Activated naive CD4-positive, alpha-beta T cell (primary cell): ENCODE measurements at regions not wholly inside any gene's neighbourhood (a gene's known extent, or its start where the extent isn't known, plus 50 kb on each side); places are given as distances from the start of the nearest gene placed in this dataset.
"Not testable (repeated sequence)": the region's sequence is repeated elsewhere in the genome, so short reads cannot be mapped to it uniquely, and the experiment has no call there.

Source experiments
- DNase-seq, 4 experiments: peaks; one replicate each; lab custom pipeline; 2025; lab: John Stamatoyannopoulos, UW

- DNase-seq, result no peak
Measured at GRCh38 chr3:137820366-137820765, 56.3 kb downstream of the SOX14 start.

- no peak for DNase-seq
Measured at GRCh38 chr3:137835096-137835495, 71.0 kb downstream of the SOX14 start.

DNA sequence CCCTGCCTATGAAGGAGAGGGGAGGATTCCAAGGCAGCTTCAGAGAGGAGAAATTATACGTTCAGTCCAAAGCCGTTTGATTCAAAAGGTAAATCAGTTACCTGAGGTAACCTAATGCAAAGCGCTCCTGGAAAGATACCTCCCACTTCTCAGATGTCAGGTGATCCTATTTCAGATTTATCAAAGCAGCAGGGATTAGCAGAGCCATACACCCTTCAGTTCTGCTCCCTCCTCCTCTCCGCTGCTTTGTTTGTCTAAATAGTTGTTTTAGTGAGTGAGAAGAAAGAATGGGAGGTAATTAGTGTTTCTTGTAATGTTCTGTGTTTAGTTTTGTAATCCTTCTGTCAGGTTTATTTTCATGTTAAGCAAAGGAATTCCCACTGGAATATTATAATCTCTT is 81.1 kb downstream of the SOX14 start:
- no peak for DNase-seq

DNA sequence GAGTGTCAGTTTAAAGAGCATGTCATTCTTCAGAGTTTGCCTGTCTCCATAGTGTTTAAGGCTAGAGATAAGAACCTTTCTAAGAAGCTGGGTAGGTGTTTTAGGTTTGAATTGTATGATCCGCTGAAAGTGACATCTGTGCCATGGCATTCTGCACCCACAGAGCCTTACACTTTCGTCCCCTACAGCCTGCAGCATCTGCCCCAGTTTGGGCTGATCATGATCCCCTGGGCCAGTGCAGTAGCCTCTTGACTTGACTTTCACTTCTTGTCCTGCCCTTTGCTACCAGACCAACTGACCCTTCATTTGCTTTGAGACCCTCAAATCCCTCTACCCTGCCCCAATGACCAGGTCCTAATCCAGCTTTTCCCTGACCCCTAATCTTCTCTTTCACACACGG is 81.6 kb downstream of the SOX14 start:
- no peak for DNase-seq

DNA sequence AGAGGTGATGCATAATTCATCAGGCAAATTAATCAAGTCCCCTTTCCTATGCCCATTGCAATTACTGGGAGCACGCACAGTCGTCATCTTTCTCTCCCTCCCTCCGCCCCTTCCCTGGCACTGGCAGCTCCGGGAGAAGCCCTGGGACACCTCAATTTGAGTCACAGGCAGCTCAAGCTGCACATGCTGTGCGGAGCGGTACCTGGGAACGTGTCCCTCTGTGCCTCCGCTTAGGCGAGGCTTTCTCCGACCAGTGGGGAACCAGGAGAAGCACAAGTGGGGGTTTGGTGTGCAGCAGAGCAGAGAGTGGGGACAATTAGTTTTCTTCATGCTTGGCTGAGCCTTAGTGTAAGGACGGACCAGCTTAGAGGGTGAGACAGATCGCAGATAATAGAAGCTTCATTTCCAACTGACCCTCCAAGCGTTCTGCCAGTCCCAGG is 88.3 kb downstream of the SOX14 start:
- no peak for DNase-seq

DNA sequence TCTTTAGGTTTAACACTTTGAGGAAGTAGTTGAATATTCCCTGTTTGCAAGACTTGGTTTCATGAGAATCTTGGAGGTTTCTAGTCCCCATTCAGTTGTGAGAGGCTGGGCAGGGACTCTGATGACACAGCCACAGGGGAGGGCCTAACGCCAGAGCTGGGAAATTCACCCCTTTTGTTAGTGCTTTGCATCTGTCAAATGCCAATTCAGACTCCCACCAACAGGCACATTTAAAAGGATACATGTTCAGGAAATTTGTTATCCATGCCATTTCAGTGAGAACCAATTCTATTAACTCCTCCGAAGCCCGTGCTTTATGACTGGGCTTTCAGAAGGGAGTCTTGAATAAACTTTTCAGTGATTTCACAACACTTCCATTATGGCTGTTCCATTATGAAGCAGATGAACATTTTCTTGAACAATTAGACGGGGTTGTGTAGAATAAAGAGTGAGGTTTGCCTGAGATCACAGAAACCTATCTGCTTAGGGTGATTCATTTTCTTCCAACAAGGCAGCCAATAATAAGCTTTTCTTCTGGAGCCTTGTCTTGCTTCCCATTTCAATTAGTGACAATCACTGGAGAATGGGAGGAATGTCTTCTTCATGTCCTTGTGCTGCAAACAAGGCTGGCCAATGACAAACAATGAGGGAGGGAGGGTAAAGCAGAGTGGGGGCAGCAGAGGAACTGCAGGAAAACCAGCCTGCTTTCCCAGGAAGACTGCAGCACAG is 90.6 kb downstream of the SOX14 start:
- DNase-seq, result no peak

- no peak for DNase-seq
Measured at GRCh38 chr3:137866001-137866400, 101.9 kb downstream of the SOX14 start.

DNA sequence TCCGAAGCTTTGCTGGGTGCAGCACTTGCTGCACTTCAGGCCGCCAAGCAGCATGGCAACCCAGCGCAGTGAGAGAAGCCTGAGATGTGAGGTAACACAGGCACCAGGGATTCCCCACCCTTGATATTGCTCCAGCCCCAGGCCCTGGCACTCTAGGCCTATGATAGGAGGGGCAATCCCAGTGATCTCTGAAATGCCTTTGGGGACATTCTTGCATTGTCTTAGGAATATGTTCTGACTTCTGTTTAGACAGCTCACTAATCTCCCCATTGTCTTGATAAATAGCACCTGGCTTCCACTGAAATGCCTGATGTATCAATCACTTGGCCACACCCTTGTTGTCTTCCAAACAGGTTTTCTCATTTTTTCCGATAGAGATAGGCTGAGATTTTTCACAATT is 102.8 kb downstream of the SOX14 start:
- no peak for DNase-seq

GRCh38 chr3:137867611-137868010 is 103.5 kb downstream of the SOX14 start:
- DNase-seq, result no peak

DNA sequence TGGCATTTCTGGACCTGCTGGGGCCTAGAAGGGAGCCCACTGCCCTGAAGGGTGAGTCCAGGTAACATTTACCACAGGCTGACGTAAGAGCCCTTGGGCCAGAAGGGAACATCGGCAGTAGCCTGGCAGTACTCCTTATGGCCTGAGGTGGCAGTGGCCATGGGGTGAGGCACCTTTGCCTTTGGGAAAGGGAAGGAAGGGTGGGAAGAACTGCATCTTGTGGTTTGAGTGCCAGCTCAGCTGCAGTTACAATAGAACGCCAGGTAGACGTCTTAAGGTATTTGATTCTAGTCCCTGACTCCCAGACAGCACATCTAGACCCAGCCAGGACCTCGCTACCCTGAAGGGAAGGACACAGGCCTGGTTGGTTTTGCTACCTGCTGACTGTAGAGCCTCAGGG is 104.9 kb downstream of the SOX14 start:
- DNase-seq, result no peak

DNA sequence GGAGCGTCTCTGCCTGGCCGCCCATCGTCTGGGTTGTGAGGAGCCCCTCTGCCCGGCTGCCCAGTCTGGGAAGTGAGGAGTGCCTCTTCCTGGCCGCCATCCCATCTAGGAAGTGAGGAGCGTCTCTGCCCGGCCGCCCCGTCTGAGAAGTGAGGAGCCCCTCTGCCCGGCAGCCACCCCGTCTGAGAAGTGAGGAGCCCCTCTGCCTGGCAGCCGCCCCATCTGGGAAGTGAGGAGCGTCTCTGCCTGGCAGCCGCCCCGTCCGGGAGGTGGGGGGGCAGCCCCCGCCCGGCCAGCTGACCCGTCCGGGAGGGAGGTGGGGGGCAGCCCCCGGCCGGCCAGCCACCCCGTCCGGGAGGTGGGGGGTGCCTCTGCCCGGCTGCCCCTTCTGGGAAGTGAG is 108.5 kb downstream of the SOX14 start:
- DNase-seq, result not testable (repeated sequence)

DNA sequence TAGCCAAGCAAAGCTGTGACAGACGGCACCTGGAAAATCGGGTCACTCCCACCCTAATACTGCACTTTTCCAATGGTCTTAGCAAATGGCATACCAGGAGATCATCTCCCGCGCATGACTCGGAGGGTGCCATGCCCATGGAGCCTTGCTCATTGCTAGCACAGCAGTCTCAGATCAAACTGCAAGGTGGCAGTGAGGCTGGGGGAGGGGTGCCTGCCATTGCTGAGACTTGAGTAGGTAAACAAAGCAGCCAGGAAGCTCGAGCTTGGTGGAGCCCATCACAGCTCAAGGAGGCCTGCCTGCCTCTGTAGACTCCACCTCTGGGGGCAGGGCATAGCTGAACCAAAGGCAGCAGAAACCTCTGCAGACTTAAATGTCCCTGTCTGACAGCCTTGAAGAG is 113.1 kb upstream of the CLDN18 start:
- DNase-seq, result not testable (repeated sequence)

GRCh38 chr3:137906985-137907649 is 102.8 kb upstream of the CLDN18 start:
- no peak for DNase-seq

DNA sequence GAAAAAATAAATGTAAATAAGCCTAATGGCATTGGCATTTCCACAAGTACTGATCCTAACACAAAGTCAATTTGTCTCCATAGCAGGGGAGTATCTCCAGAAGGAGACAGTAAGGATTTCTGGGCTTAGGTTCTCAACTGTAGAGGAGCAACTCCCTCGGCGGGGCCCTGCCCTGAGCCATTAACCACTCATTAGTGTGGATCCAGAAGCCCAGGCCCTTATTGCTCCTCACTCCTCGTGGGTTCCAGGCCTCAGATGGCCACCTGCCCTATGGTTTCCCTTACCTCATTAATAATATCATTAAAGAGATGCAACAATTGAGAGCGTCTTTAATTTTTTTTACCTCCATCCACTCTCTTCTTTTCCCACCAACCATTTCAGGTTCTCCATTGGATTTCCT is 85.3 kb upstream of the CLDN18 start:
- DNase-seq, result no peak

DNA sequence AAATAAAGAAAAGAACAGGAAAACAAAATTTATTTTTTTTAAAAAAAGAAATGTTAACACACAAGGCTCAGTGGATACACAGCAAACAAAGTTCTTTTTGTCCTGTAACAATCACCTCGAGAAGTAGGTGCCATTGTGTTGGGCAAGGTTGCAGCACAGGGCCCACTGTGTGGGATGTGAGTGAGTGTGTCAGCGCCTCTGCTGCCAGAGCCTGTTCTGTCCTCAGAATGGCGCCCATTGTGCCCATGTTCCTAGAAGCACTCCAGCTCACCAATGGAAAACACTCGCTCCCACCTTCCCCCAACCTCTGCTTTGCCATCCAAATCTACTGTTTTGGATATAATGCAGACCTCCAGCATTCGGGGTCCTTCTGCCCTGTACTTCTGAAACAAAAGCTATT is 84.9 kb upstream of the CLDN18 start:
- no peak for DNase-seq

DNA sequence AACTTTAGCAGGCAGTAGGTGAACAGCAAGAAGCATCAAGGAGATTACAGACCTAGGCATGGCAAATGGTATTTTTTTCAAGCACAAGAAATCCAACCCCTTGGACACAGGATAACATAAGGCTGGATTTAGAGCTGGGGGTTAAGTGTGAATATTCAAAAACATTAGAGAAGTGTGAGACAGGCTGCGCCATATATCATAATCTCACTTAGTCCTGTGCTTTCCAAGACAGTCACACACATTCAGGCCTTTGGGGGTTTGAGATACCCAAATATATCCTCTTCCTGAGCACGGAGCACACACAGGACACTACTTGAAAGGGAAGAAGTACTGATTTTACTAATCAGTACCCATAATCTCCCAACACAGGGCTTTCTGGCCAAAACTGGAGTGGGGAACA is 83.0 kb upstream of the CLDN18 start:
- no peak for DNase-seq

DNA sequence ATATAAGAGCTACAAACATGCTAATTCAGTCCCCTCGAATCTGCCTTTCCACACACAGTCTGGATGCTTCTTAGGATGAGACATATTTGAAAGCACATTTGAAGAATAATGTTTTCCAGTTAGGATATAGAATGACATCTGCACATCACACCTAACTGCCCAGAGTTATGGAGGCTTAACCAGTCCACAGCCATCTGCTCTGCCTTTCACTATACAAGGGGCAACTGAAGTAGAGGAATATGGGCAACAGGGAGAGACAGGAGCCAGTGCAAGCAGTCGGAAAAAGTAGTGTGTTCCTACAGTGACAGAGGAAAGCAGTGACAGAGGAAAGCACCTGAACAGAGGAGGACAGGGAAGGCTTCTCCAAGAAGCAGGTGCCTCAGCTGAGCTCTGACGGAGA is 79.0 kb upstream of the CLDN18 start:
- no peak for DNase-seq

DNA sequence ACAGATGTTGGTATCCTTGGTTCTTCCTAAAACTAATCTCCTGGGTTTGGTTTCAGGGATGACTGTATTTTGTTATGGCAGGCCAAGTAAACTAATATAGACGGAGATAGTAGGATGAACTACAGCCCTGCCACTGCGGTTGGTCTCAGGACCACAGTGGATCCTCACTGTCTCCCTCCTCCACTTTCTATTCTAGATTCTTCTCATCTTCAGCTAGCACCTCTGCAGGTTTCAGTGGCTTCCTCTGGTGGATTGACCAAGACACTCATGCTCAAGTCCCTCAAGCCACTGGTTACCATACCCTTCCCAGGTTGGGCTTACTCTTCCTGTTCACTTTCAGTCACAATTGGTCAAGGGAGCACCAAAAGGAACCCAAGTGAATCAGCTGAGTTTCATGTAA is 71.1 kb upstream of the CLDN18 start:
- no peak for DNase-seq

GRCh38 chr3:137944593-137944992 is 65.4 kb upstream of the CLDN18 start:
- no peak for DNase-seq

GRCh38 chr3:137946356-137946973 is 63.5 kb upstream of the CLDN18 start:
- DNase-seq, result peak in 3 of 4 experiments; percentile 1 to 19 (median 2)

- DNase-seq, result no peak
Measured at GRCh38 chr3:137947117-137947516, 62.8 kb upstream of the CLDN18 start.

GRCh38 chr3:137948400-137949072 is 61.4 kb upstream of the CLDN18 start:
- no peak for DNase-seq

DNA sequence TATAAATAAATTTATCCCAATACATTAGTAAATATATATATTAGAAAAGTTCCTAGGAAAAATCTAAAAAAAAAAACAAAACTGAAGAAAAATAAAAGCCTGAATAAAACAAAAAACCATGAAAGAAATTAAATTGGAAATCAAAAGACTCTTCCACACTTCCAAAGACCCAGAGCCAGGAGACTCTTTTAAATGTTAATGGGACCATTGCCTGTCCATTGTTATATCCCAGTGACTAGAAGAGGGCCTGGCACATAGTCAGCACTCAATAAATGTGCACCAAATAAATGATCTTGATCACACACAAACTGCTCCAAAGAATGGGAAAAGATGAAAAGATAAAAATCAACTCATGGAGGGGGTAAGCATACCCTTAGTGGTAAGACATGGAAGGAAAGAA is 51.3 kb upstream of the CLDN18 start:
- no peak for DNase-seq
